Suprapubic skin (tissue), 3 donors: ENCODE measurements at regions not wholly inside any gene's neighbourhood (a gene's known extent, or its start where the extent isn't known, plus 50 kb on each side); places are given as distances from the start of the nearest gene placed in this dataset.
"Not testable (repeated sequence)": the region's sequence is repeated elsewhere in the genome, so short reads cannot be mapped to it uniquely, and the experiment has no call there.

ENCODE experiments used
- POLR2A ChIP-seq, 2 donors: fragments of 450-650 bp; IDR thresholded peaks; one replicate each; pipeline ENCODE4 v1.6.1; 2017; ENCODE audit warnings: antibody characterized with exemption in 2 of 2, mild to moderate bottlenecking in 2 of 2, moderate library complexity in 2 of 2
- TF ChIP-seq, protein P1 (sequence below), 2 donors: fragments of 200-600 bp in 1 of 2; fragments of 450-650 bp in 1 of 2; sonication (generic) in 1 of 2; IDR thresholded peaks; one replicate each; pipeline ENCODE4 v1.5.1; 2016 to 2019; ENCODE audit warnings: antibody characterized with exemption in 2 of 2, mild to moderate bottlenecking in 1 of 2, moderate library complexity in 1 of 2

DNA sequence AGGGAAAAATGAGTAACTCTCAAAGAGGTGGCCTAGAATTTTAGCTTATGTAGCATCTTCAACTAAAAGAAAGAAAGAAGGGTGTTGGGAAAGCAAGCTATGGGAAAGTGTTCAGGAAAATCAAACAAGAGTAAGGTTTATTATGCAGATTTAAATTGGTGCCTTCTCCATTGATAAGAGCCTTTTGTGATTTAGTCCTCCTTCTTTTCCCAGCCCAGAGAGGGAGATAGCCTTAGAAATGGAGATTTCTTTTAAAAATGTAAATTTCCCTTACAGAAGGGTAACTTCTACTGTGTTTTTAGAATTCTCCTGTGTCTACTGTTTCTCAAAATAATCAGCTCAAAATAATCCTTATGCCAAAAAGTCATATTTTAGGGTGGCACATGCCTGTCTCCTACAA lies 104.5 kb downstream of the FAM72B start:
- TF ChIP-seq, protein P1, sequence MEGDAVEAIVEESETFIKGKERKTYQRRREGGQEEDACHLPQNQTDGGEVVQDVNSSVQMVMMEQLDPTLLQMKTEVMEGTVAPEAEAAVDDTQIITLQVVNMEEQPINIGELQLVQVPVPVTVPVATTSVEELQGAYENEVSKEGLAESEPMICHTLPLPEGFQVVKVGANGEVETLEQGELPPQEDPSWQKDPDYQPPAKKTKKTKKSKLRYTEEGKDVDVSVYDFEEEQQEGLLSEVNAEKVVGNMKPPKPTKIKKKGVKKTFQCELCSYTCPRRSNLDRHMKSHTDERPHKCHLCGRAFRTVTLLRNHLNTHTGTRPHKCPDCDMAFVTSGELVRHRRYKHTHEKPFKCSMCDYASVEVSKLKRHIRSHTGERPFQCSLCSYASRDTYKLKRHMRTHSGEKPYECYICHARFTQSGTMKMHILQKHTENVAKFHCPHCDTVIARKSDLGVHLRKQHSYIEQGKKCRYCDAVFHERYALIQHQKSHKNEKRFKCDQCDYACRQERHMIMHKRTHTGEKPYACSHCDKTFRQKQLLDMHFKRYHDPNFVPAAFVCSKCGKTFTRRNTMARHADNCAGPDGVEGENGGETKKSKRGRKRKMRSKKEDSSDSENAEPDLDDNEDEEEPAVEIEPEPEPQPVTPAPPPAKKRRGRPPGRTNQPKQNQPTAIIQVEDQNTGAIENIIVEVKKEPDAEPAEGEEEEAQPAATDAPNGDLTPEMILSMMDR (IDR thresholded peaks at IDR 0.05), result not testable (repeated sequence)
- not testable (repeated sequence) for TF ChIP-seq POLR2A (IDR thresholded peaks at IDR 0.05)
